HFF-Myc (cell line): ENCODE measurements at regions not wholly inside any gene's neighbourhood (a gene's known extent, or its start where the extent isn't known, plus 50 kb on each side); places are given as distances from the start of the nearest gene placed in this dataset.

Experiments used
- DNase-seq: peaks from one replicate; pipeline ENCODE4 v3.0.0-alpha.2; 2011; ENCODE audit warnings: low read depth; ENCODE audit errors: extremely low read depth
- H3K4me3 ChIP-seq: replicated peaks from 2 replicates; pipeline ENCODE4 v1.5.1; 2011; ENCODE audit warnings: low read depth, mild to moderate bottlenecking, control low read depth, low read length
- TF ChIP-seq, protein P1 (sequence below): IDR thresholded peaks from 2 replicates; pipeline ENCODE4 v1.5.1; 2012; ENCODE audit warnings: mild to moderate bottlenecking, low read depth, low read length, control low read depth; ENCODE audit errors: missing control alignments

- no peak for DNase-seq
- TF ChIP-seq, protein P1, sequence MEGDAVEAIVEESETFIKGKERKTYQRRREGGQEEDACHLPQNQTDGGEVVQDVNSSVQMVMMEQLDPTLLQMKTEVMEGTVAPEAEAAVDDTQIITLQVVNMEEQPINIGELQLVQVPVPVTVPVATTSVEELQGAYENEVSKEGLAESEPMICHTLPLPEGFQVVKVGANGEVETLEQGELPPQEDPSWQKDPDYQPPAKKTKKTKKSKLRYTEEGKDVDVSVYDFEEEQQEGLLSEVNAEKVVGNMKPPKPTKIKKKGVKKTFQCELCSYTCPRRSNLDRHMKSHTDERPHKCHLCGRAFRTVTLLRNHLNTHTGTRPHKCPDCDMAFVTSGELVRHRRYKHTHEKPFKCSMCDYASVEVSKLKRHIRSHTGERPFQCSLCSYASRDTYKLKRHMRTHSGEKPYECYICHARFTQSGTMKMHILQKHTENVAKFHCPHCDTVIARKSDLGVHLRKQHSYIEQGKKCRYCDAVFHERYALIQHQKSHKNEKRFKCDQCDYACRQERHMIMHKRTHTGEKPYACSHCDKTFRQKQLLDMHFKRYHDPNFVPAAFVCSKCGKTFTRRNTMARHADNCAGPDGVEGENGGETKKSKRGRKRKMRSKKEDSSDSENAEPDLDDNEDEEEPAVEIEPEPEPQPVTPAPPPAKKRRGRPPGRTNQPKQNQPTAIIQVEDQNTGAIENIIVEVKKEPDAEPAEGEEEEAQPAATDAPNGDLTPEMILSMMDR, result no peak
- H3K4me3 ChIP-seq, result no peak overlapping the region
Measured at GRCh38 chr2:66834859-66835258, 399.9 kb downstream of the MEIS1 start.

- no peak for DNase-seq
- TF ChIP-seq, protein P1, result no peak
- H3K4me3 ChIP-seq, result no peak overlapping the region
Measured at GRCh38 chr2:66836851-66837250, 401.9 kb downstream of the MEIS1 start.

DNA sequence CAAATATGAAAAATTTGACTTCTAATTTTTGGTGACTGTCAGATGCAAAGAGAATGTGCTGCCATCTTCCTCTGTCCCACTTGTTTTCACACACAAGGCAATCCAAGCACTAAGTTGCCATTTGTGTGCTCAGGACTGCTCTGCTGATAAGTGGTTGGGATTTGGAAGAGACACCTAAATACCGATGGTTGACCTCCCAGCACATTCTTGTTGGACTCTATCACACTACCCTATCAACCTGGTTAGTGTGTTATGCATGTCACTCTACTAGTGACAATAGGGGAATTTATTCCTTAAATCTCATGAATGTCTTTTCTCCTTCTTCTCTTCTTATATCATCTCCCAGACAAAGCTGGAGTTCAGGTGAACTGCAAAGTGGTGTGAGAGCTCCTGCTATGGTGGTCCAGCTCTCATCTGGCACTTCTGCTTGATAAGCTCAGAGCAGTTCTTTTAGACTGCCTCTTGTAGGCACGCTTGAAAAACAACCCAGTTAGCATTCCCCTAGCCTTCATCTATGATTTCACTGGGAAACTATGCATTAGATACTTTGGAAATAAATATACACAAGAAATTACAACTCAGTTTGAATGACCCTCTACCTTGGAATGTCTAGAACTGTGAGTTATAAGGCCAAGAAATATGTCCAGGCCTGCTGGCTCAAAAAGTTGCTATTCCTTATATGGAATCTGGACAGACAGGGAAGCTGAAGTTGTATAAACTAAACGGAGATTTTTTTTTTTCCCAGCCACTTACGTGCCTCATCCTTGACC is 404.8 kb downstream of the MEIS1 start:
- peak; percentile 85 for DNase-seq
- TF ChIP-seq, protein P1, result no peak
- no peak overlapping the region for H3K4me3 ChIP-seq

DNA sequence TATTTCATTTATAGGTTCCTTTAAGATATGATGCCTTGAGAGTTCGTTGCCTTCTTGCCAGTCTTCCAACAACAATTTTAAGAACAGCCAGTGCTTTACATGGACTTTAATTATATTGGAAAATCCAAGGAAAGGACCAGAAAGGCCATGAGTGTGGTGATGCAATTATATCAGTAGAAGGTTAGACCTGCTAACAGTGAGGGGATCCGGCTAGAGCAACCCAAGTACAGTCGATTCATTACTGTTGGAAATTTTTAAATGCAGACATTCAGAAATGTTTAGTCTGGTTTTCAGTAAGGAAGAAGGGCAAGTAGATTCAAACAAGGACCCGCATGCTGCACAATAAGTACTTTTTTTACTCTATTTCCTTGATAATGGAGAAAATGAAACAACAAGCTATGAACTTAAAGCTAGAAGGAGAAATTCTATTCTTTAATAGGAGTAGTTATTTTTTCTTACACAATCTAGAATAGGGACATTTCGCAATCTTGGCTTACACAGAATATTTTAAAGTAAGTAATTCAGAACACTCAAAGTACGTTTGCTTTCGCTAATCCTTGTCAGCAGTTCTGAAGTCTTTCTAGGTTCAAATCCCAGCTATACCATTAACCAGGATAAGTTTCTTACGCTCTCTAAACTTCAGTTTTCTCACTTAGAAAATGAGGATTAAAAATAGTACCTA is 405.5 kb downstream of the MEIS1 start:
- no peak overlapping the region for H3K4me3 ChIP-seq
- DNase-seq, result no peak
- TF ChIP-seq, protein P1, result no peak

GRCh38 chr2:66843847-66844246 is 408.9 kb downstream of the MEIS1 start:
- DNase-seq, result no peak
- H3K4me3 ChIP-seq, result no peak overlapping the region
- TF ChIP-seq, protein P1, result no peak

DNA sequence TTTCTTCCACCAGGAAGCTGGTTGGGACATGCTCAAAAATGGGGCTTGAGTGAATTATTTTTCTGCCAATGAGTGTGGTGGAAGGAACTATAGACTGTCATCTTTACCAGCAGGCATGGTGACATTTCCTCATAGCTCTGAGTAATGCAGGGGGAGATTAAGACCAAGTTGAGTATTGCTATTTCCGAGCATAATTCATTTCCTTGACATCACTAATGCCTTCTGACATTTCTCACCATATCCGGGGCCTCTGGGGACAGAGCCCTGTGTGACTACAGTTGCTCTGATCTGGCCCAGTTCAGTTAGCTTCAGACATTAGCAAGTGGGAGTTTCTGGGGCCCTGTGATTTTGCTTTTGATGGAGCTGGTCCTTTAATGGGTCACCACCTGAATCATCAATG is 410.4 kb downstream of the MEIS1 start:
- H3K4me3 ChIP-seq, result no peak overlapping the region
- TF ChIP-seq, protein P1, result no peak
- DNase-seq, result no peak
